ENCODE measurements at regions not wholly inside any gene's neighbourhood (a gene's known extent, or its start where the extent isn't known, plus 50 kb on each side); places are given as distances from the start of the nearest gene placed in this dataset.

DNA sequence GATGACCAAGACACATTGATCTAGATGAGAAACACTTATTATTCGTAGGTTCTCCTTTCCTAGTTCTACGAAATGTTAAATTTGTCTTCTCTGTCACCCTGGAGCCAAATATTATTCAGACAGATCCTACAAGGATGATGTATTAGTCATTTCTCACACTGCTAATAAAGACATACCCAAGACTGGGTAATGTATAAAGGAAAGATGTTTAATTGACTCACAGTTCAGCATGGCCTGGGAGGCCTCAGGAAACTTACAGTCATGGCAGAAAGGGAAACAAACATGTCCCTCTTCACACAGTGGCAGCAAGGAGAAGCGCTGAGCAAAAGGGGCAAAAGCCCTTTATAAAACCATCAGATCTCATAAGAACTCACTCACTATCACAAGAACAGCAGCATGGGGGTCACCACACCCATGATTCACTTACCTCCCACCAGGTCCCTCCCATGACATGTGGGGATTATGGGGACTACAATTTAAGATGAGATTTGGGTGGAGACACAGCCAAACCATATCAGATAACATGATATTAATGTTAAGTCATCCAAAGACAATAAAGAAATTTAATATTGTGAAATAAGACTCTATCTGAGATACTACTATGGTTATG is 1248.8 kb upstream of the SLC10A2 start:
- no peak for DNase-seq

DNA sequence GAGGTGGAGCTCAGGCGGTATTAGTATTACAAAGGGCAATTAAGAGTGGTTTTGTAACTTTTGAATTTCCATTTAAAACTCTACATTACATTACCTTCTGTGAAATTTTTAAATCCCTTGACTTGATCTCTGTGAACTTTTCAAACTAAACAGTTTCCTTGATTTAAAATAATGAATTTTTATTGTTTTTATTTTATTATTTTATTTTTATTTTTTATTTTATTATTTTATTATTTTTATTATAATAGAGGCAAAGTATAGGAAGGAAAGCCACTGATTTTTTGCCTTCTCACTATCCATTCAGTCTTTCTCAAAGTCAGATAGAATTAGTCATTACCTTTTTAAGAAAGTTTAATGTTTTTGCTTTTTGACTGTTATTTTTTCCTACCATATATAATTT is 1248.1 kb upstream of the SLC10A2 start:
- no peak for DNase-seq

DNA sequence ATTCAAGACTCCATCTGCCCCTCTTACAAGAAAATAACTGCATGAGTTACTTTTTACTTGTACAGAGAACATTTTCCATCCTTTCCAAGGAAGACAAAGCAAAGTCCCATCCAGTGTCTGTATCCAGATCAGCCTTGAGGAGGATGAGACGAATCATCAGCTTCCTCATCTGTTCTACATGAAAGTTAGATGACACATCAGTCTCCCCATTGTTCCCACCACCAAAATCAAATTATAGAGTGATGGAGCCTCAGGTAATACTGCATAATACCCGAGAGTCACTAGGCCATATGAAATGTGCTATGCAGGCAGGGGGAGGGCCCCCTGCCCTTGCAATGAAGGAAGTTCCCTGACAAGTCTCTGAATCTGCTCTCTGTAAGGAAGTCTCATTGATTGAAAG is 1244.6 kb upstream of the SLC10A2 start:
- DNase-seq: no peak

DNA sequence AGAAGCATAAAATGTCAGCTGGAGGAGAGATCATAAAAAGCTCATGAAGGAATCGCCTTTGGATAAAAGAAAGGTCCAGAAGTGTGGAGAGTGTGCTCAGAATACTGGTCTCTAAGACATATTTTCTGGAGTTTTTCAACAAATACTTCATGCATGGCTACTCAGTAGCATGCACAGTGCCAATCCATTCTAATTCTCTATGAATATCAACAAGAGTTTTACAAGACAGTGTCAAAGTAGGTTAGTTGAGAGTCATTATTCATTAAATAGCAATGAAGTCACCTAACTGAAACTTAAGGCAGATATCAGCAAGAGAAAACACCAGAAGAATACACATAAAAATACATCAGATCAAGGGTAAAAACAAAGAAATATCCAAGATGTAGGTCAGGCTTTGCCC is 1243.2 kb upstream of the SLC10A2 start:
- no peak for DNase-seq

DNA sequence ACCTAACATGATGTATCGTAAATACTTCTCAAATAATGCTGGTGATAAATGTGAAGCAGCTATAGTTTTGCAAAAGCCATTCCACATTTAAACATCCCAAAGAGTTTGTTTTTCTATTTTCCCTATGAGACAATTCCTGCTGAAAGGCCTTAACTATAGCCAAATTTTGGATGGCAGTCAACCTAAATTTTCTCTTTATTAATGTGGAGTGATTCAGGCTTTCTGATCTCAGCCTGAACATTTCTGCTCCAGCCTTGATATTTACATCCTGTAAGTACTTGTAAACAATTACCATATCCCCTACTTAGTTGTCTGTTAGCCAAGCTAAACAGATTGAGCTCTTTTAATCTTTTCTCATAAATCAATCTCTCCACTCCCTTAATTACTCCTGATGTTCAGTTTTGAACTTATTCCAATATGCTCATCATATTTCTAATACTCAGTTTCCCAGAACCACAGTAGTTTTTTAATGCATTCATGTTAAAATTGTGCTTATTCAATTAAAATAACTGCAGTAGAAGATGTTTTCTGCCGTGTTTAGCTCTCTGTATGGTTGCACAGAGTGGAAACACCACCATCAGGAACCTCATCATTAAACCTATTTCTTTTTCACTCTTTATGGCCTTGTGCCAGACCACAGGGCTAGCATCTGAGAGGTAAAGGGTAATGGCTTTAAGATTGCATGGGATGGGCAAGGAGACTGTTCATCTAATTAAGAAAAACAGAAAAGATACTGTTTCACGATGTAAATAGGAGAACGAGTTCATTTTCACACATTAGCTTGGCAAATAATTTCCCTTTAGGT is 1235.2 kb upstream of the SLC10A2 start:
- DNase-seq: no peak

DNA sequence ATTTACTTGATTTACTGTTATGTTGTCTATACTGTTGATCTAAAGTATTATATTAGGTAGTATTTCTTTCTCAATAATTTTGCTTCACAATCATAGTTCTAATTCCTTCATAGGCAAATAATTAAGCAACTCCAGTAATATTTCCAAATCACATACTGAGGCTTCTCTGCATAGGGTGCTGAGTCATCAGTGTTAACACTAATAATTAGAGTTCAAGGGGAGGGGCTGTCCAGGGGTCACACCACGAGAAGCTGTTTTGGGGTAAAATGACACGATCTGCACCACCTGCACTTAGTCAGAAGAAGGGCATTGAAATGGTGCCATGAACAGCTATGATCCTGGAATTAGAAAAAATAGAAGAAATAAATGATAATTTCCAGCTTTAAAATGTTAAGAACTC is 1230.9 kb upstream of the SLC10A2 start:
- no peak for DNase-seq

DNA sequence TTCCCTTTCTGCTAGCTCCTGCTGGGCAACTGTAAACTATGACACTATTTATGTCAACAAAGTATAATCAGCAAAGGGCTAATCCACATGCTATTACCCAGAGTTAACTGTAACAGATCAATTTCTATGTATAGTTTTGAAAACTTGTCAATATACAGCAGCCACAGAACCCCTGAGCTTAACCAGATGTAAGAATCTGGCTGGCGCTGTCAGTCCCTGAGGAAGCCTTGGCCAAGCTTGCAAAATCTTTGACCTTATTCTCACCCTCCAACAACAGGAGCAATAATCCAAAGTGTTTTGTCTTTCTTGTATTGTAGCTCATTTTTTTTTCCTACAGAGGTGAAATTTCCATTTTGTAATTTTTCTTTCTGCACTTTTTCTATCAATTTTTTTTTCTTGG is 1230.1 kb upstream of the SLC10A2 start:
- DNase-seq: no peak

DNA sequence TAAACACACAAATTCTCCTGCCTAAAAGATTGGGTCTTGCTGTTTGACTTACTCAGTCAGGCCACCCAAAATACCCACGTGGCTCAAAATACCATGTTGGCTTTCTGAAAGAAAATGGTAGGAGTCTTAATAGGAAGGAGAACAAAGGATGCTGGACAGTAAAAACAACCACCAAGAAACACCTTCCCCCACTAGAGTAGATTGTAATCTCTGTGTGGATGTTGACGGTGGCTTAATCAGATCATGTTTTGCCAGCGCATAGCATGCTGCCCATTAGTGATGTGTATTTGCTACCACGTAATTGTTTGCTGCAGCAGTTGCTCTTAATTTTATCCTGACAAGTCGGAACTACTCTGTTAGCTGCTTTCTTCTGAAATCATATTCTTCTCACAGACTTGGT is 1229.3 kb upstream of the SLC10A2 start:
- no peak for DNase-seq

DNA sequence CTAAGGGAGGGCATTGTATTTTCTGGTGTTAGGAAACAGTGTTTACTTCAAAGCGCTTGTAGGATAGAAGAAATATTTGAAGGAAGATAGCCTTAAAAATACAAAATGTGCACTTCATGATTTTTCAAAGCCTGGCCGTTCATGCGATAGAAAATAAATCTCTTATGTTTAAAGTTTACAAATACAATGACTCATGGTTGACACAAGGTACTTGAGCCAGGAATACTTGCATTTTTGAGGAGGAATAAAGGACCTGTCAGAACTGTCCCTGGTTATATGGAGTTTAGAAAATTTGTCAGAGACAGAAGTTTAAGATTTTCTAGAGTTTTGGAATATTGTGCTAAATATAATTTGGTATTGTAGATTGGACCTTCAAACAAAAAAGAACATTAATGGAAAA is 1223.2 kb upstream of the SLC10A2 start:
- no peak for DNase-seq

DNA sequence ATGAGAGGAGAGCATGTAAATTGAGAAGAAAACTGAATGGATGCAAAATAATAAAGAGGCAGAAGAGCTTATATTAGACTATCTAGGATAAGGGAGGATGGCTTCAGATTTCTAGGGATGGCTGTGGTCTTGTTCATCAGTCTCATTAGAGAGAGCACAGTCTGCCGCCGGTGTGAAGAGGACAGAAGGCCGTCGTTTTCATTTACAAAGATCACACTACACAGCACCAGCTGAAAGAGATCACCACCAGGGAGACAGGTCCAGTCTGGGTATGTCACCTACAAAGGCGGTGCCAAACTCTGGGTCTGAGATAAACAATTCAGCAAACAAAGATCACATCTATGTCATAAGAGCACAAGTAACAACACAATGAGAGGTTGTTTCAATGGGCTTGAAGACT is 1222.3 kb upstream of the SLC10A2 start:
- DNase-seq: no peak

DNA sequence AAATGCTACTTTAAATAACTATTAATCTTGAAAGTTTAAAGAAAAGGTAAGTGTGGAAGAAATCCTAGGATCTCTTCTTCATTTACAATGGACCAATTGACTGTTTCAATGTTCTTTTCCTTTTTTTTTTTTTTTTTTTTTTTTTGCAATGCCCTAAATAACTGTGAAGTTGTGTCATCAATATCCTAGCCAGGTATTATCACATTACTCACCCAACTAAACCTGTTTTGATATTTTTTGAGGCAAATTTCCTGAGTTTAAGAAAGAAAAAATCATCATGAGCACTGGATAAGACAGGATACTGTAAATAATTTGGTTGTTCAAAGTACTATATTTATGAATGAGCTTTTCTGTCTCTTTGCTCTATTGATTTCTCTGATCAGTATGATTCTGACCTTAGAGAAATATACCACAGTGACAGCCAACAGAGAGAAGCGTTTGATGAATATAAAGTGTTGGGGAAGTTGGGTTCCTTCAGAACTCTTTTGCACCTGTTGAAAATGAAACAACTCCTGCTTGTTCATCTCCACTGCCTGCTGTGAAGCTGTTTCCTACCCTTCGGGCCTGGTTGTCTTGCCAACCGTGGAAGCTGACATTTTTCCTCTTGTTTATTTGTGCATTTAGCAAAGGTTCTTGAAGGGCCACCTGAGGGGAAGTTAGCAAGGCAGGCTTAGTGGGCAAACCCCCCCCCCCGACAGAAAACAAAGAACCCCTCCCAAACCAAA is 1220.5 kb upstream of the SLC10A2 start:
- DNase-seq: no peak

DNA sequence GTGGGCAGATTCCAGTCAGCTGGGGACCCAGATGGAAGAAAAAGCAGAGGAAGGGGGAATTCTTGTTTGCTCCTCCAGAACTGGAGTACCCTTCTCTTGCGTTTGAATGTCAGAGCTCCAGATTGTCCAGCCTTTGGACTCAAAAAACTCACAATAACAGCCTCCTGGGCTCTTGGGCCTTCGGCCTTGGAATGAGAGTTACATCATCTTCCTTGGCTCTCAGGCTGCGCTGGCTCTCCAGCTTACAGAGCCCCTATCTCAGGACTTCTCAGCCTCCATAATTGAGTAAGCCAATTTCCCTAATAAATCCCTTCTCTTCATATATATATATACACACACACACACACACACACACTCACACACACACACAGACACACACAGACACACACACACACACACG is 1215.7 kb upstream of the SLC10A2 start:
- DNase-seq: no peak

DNA sequence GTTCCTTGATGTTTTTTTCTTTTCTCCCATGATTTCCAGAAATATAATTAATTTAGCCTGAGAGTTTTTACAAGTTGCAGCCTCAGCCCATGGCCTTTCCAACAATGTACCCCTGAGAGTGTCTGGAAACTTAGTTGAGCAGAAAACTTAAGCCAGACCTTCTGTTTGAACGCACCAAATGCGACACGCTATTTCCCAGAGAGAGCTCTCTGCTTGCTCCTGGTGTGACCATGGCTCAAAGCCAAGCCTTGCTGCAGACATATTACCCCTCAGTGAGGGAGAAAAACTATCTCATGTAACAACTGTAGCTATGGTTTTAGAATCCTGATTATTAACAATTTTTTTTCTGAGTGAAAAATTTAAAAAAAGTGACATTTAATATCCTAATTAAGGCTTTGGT is 1204.5 kb upstream of the SLC10A2 start:
- DNase-seq: no peak

DNA sequence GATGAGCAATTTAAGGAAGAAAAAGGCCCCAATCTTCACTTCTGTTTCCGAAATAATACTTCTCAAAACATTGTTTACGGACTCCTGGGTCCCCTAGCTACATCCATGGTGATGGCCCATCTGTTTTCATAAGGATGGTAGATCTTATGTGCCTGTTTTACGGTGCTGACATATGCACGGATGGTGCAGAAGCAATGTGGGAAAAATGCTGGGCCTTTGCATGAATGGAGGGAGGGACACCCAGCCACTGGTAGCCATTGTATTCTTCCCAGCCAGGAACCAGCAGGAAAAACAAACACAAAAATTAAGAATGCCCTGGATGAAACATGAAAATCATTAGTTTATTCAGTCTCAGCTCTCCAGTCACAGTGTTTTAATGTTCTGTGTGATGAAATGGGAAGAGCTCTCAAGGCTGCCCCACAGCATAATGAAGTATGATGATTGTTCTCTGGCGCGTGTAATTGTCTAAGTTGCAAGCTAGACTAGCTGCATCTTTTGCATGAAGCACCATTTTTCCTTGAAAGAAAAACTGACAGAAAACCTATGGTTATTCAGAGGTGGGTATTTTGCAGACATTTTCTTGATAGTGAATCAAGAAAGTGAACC is 1201.1 kb upstream of the SLC10A2 start:
- no peak for DNase-seq

DNA sequence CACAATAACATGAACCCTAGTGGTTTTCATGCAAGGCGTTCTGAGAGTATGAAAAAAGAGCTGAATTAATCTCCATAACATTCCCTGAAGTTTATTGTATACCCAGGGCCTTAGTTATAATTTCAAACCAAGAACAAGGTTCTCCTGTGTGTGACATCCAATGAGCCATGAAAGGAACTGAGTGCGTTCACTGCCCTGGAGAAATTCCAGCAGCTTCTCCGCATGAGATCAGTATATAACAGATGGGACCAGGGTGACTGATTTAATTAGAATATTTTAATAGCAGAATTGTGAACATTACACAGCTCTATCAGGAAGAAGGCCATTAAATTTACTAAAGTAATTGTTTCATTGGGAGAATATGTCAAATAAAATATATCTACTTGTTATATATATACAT is 1190.5 kb upstream of the SLC10A2 start:
- DNase-seq: no peak

DNA sequence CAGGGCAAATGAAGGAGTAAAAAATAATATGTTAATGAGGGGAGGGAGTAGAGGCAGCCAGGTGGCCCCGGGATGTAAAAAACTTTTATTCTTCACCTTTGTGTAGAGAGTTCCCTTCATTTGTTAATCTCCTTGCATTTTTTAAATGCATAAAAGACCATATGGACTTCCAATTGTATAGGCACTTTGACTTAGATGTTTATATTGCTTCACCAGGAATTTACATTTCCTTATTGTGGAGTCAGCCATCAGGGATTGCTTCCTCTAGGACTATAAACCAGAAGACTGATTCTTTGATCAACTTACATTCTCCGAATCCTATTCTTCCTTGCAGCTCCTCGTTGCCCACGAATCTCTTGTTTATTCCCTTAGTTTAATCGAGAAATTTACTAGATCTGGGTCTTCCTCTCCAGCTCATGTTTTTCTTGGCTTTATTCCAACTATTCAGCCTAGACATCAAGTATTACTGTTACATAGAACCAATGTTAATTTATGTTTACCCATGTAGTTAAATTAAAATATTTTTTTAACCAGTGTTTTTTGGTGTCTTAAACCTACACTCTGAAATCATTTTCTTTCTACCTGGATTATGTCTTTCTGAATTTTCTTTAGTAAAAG is 1187.0 kb upstream of the SLC10A2 start:
- DNase-seq: no peak

DNA sequence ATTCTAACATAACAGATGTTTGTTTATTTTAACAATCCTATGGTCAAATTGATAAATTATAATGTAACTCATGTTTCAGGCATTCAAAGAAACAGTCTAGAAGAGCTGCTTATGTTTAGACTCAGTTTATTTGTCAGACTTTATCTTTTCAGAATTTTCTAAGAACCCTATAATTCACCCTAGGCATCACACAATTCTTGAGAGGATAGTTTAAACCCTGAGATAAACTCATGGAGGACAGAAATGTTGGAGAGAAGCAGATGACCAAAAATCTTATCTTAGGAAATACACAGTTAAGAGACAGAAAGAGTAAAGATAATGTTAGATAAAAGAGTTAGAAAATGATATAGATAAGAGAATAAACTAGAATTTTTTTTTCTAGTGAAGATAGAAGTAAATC is 1185.7 kb upstream of the SLC10A2 start:
- DNase-seq: no peak

DNA sequence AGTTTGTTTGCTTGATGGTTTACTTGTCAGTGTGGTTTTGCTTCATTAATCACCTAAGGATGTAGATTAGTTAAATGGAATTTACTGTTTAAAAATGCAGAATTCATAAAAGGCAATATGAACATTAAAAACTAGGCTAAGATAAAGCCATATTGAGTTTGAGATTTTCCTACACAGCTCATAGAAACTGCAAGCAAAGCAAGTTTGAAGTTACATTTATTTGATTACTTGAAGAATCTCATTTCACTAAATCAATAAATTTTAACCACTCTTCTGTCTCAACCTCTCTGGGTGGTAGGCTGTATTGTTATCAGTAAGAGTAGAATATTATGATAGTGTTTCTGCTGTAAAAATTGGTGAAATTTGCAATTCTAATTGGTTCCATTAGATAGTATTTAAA is 1180.7 kb upstream of the SLC10A2 start:
- no peak for DNase-seq

DNA sequence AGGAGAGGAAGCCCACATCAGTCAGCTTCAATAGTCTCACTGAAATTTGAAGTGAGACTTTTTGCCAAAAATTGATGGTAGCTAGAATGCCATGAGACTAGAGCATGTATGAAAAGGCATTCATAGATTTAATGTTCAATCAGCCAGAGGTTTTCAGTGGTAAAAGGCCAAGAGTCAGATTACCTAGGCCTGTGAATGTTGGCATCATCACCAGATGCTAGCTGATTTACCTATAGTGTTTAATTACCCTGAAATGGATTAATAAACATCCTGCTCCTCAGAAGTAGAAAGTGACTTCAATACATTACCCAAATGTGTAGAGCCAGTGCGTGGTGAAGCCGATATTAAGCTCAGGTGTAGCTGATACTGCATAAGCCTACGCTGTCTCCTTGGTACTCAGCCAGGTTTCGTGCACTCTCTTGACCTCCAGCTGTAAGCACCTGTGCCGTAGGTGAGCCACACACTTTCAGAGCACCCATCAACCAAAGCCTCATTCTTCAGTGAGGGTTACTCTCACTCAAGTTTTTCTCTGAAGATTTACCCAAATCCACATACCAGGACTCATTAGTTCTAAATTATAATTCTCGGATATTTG is 1140.3 kb upstream of the SLC10A2 start:
- DNase-seq: no peak

DNA sequence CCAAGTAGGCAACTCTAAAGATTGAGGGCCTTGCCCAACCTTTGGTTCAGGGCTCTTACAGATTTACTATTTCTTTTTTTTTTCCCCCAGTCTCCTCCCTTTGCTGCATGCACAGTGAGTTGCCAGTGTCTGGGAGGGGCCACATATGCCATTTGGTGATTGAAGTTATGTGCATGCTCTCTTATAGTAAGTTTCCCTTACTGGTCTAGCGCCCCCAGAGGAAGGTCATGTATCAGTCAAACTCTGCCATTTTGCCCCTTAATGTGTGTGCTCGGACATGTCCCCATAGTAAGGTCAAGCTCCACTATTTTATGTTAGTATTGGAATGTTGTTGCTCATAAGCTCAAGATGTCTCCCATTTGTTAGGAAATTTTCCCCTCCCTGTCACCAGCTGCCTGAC is 1138.0 kb upstream of the SLC10A2 start:
- no peak for DNase-seq

DNA sequence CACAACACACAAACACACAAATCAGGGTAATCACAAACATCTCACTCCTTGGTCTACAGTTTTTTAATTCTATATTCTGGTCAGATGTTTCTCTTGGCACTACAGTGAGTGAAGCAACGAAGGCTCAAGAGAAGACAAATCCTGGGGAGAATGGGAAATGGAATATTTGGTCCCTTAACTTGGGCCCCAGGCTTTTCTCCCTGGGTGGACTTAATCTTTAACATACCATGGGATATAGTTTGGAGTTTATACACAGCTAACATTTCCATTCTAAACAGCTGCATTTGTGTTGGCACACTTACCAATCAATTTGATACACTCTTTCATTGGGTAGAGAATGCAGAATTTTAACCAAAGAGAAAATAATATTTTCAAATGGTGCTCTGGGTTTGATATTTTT is 1132.6 kb upstream of the SLC10A2 start:
- DNase-seq: no peak

DNA sequence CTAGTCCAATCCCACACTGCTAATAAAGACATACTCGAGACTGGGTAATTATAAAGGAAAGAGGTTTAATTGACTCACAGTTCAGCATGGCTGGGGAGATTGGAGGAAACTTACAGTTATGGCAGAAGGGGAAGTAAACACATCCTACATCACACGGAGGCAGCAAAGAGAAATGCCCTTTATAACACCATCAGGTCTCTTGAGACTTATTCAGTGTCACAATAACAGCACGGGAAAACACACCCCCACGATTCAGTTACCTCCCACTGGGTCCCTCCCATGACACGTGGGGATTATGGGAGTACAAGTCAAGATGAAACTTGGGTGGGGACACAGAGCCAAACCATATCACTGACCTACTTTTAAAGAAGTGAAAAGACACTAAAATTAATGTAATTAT is 1130.4 kb upstream of the SLC10A2 start:
- DNase-seq: no peak
